Stimulated activated CD8-positive, alpha-beta memory T cell treated with anti-CD3 and anti-CD28 coated beads, Interleukin-4, amount 100 ng/mL, for 48 hours (primary cell): ENCODE measurements at regions not wholly inside any gene's neighbourhood (a gene's known extent, or its start where the extent isn't known, plus 50 kb on each side); places are given as distances from the start of the nearest gene placed in this dataset.

Source experiments
- DNase-seq: peaks from one replicate; pipeline ENCODE4 v3.0.0-alpha.2; 2020

- no peak for DNase-seq
Measured at GRCh38 chr10:21166557-21167287, 269.6 kb upstream of the NEBL start.

- DNase-seq: no peak
Measured at GRCh38 chr10:21165489-21165888, 268.4 kb upstream of the NEBL start.

- DNase-seq: no peak
Measured at GRCh38 chr10:21164687-21165086, 267.6 kb upstream of the NEBL start.

DNA sequence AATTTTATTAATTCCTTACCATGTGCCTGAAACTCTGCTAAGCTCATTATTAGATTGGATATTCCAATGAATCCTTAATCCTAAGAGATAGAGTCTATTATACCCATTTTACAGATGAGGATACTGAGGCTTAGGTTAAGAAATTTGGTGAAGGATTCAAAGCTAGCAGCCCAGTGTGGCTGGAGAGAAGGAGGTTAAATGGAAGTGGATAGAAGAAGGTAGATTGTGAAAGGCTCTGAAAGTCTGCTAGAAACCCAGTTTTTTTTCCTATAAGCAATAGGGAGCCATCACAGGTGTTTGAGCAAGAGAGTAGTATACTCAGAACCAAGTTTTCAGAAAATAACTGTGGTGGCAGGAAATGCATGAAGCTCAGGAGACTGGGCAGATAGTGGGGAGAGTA, 265.8 kb upstream of the NEBL start:
- DNase-seq: no peak

DNA sequence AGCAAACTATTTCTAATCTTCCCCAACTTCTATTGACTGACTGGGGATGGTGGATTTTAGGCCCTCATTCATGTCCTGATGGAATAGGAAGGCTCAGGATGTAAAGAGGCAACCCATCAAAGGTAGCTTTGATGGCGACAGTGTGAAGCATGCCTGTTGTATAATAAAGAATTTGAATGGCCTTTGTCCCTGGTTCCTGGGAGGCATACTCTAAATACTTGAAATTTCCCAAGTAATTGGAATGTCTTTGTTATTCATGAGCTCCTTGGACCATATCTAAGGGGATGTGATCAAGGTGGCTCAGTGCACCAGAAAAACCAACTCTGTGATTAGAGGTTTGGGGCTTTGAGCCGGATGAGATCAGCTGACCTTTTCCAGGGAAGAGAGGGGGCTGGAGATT, 264.5 kb upstream of the NEBL start:
- DNase-seq: no peak

GRCh38 chr10:21161090-21161625, 264.0 kb upstream of the NEBL start:
- no peak for DNase-seq

DNA sequence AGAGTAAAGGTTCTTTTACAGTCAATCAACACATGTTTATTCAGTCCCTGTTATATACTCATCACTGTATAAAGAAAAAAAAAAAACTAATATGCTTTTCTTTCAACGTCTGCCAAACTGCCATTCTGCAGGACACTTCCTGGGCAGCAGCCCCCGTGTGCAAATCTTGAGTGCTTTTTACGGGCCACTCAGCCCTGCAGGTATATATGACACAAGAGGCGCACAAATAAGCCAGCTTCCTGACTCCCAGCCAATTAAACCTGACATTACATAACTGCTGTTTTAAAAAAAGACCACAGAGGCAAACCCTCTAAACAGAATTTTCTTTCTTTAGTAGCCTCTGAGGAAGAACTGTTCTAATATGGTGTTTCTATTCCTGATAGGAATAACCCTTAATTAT, 263.0 kb upstream of the NEBL start:
- no peak for DNase-seq

- no peak for DNase-seq
Measured at GRCh38 chr10:21159669-21160068, 262.6 kb upstream of the NEBL start.

GRCh38 chr10:21158301-21158700, 261.2 kb upstream of the NEBL start:
- no peak for DNase-seq

GRCh38 chr10:21157664-21158063, 260.6 kb upstream of the NEBL start:
- DNase-seq: no peak

GRCh38 chr10:21150166-21150565, 253.1 kb upstream of the NEBL start:
- no peak for DNase-seq

- DNase-seq: no peak
Measured at GRCh38 chr10:21146436-21146789, 249.3 kb upstream of the NEBL start.

GRCh38 chr10:21145751-21146435, 248.8 kb upstream of the NEBL start:
- DNase-seq: no peak

DNA sequence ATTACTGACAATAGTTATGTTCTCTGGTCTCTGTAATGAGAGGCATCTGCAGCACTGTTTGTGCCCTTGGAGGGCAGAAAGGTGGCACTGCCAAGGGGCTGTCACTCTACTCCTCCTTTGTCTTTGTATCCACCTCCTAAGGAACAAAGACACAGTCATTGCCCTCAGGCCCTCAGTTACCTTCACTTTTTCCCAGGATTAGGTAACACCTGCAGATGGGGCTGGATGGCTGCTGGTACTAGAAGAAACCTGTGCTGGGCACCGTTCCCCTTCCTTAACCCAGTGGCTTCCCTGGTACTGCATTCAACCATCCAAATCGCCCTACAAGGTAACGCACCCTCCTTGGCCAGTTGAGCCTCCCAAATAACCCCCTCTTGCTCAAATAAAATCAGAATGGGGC, 246.9 kb upstream of the NEBL start:
- no peak for DNase-seq

DNA sequence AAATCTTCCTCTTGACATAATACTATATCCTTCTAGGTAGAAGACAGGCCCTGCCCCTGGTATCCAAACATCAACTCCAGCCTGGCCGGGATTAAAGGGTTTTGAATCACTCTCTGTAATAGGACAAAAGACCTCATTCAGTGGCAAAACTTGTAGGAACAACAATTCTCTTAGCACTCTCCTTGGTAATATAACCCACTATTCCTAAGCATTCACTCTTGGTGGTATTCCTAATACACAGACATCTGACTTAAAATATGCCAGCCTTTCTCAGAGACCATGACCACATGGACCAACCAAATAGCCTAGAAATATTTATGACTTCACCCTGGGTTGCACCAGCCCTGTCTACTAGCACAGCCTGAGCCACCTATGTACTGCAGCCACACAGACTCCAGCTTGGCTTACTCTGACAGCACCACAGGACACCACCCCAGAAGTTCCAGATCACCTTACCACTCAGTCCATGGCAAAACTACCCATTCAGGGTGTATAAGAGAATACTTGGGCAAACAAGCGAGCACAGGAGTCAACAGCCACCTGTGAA, 244.9 kb upstream of the NEBL start:
- DNase-seq: no peak

- no peak for DNase-seq
Measured at GRCh38 chr10:21138769-21139340, 241.7 kb upstream of the NEBL start.

DNA sequence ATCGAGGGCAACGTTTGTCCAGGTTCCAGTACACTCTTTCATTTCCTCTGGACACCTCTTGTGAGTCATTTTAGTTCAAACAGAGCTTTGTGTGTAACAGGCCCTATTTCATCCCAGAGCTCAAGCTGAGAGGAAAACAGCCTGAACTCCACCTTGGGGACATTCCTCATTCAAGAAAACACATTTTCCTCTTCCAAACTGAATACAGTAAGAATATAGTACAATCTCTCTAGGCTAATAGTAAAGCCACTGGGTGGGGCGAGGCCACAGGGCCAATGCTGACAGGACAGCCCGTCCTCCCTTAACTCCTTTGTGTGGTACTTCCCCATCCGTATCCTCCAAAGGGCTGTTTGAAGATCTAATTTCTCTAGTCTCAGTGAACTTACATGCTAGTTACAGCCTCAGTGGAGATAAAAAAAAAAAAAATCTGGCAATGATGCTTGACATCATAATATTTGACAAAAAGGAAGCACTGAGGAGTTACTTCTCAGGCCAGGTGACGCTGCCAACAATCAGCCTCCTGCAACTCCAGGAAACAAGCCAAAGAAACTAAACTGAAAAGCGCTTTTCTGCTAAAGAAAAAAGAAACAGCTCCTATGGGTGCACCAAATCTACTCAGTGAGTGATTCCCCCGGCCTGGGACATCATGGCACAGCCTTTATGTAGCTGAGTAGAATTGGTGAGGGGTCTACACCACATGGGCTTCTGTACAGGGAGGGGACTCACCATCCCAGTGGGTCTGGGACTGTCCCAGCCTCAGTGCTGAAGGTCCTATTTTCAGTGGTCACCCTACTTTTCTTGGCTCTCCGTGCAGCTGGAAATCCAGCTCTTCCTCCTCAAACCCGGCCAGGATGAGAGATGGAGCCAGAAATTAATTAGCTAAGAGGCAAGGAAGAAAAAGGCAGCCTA, 238.2 kb upstream of the NEBL start:
- no peak for DNase-seq

GRCh38 chr10:21134645-21135022, 237.5 kb upstream of the NEBL start:
- DNase-seq: no peak

DNA sequence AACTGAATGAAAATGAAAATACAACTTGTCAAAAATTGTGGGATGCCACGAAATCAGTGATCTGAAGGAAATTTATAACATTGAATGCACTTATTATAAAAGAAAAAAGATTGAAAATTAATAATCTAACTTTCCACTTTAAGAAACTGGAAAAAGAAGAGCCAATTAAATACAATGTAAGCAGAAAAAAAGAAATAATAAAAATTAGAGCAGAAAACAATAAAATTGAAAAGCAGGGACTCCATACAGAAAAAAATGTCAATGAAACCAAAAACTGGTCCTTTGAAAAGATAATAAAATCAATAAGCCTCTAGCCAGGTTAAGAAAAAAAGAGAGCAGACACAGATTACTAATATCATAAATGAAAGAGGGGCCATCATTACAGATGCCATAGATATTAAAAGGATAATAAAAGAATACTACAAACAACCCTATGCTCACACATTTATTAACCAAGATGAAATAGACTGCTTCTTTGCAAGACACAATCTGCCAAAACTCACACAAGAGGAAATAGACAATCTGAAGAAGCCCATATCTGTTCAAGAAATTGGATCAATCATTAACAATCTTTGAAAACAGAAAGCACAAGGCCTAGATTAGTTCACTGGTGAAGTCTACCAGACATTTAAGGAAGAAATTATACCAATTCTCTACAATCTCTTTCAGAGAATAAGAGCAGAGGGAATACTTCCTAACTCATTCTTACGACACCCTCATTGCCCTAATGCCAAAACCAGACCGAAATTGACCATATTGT, 233.8 kb upstream of the NEBL start:
- DNase-seq: no peak

DNA sequence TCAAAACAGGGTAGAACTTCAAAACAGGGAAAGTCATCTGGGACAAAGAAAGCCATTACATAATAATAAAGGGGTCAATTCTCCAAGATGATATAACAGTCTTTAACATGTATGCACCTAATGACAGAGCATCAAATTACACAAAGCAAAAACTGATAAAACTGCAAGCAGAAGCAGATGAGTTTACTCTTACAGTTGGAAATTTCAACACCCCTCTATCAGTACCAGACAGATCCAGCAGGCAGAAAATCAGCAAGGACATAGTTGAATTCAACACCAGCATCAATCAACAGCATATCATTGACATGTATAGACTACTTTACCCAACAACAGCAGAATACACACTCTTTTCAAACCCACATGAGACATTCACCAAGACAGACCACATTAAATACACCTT, 233.0 kb upstream of the NEBL start:
- no peak for DNase-seq

DNA sequence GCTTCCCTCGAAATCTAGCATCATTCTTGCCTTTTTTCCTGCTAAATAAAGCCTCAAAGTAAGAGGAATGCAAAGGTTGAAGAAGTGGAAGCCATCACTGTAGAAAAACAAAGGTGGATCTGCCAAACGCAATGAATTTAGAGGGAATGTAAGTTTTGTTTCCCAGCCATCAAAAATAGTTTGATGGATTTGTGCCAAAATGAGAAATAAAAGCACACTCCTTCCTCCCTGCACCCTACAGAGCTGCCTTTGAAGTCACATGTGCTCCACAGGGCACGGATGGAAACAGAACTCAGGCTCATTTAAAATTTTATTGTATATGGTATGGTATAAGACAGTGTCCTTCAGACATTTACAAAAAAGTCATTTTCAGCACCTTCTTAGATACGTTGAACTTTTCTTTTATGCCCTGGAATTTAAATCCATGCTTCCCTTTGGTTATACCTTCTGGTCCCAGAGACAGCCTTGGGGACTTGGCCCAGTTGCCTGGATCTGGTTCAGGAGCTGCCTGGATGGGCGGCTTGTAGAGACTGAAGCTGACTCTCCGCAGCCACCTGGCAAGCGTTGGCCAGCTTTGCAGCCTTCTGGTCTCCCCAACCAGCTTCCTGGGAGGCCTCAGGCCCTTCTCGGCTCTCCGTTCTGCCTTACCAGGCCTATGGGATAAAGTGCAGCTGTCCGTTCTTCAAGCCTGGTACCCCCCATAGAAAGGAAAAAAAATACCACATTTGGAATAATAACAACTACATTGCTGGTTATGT, 228.5 kb upstream of the NEBL start:
- no peak for DNase-seq
